PFSK-1 (cell line): ENCODE measurements at regions not wholly inside any gene's neighbourhood (a gene's known extent, or its start where the extent isn't known, plus 50 kb on each side); places are given as distances from the start of the nearest gene placed in this dataset.

Experiments used
- FOXP2 ChIP-seq: optimal IDR thresholded peaks from 2 replicates; pipeline ENCODE3; 2011; ENCODE audit warnings: borderline replicate concordance, control low read depth, inconsistent platforms; ENCODE audit not compliant: insufficient read depth; ENCODE audit errors: extremely low read length, extremely low read depth
- POLR2AphosphoS5 ChIP-seq: IDR thresholded peaks from 2 replicates; pipeline ENCODE4 v1.6.1; 2012; ENCODE audit warnings: low read depth, mild to moderate bottlenecking, control low read depth, low read length, moderate library complexity
- SIN3A ChIP-seq: IDR thresholded peaks from 2 replicates; pipeline ENCODE4 v1.6.1; 2012; ENCODE audit warnings: mild to moderate bottlenecking, low read length, moderate library complexity, borderline replicate concordance; ENCODE audit not compliant: insufficient read depth
- TAF1 ChIP-seq: IDR thresholded peaks from 2 replicates; pipeline ENCODE4 v1.6.1; 2012; ENCODE audit warnings: low read length, control low read depth, borderline replicate concordance; ENCODE audit not compliant: insufficient read depth
- TF ChIP-seq, protein P1 (sequence below), 2 experiments: IDR thresholded peaks; 2 replicates each; pipeline versions ENCODE4 v1.6.1 to v1.8.0; 2011 to 2012; ENCODE audit warnings: low read depth in 2 of 2, low read length in 2 of 2, control low read depth in 1 of 2, inconsistent platforms in 1 of 2, mild to moderate bottlenecking in 1 of 2, moderate library complexity in 1 of 2; ENCODE audit not compliant: insufficient read depth in 1 of 2

- no peak for TF ChIP-seq TAF1
- TF ChIP-seq FOXP2: no peak
- TF ChIP-seq POLR2AphosphoS5: no peak
- TF ChIP-seq, protein P1, sequence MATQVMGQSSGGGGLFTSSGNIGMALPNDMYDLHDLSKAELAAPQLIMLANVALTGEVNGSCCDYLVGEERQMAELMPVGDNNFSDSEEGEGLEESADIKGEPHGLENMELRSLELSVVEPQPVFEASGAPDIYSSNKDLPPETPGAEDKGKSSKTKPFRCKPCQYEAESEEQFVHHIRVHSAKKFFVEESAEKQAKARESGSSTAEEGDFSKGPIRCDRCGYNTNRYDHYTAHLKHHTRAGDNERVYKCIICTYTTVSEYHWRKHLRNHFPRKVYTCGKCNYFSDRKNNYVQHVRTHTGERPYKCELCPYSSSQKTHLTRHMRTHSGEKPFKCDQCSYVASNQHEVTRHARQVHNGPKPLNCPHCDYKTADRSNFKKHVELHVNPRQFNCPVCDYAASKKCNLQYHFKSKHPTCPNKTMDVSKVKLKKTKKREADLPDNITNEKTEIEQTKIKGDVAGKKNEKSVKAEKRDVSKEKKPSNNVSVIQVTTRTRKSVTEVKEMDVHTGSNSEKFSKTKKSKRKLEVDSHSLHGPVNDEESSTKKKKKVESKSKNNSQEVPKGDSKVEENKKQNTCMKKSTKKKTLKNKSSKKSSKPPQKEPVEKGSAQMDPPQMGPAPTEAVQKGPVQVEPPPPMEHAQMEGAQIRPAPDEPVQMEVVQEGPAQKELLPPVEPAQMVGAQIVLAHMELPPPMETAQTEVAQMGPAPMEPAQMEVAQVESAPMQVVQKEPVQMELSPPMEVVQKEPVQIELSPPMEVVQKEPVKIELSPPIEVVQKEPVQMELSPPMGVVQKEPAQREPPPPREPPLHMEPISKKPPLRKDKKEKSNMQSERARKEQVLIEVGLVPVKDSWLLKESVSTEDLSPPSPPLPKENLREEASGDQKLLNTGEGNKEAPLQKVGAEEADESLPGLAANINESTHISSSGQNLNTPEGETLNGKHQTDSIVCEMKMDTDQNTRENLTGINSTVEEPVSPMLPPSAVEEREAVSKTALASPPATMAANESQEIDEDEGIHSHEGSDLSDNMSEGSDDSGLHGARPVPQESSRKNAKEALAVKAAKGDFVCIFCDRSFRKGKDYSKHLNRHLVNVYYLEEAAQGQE (IDR thresholded peaks at IDR 0.05; ENCODE audit: insufficient read depth in 1 of 2, low read depth in 2 of 2, low read length in 2 of 2): no peak
- TF ChIP-seq SIN3A: no peak
These were observed 91.3 kb upstream of the COPS8 start for GRCh38 chr2:236994361-236994760.

GRCh38 chr2:236997069-236997715, 88.5 kb upstream of the COPS8 start:
- no peak for TF ChIP-seq FOXP2
- no peak for TF ChIP-seq TAF1
- no peak for TF ChIP-seq POLR2AphosphoS5
- TF ChIP-seq, protein P1 (IDR thresholded peaks at IDR 0.05; ENCODE audit: insufficient read depth in 1 of 2, low read depth in 2 of 2, low read length in 2 of 2): no peak
- no peak for TF ChIP-seq SIN3A

DNA sequence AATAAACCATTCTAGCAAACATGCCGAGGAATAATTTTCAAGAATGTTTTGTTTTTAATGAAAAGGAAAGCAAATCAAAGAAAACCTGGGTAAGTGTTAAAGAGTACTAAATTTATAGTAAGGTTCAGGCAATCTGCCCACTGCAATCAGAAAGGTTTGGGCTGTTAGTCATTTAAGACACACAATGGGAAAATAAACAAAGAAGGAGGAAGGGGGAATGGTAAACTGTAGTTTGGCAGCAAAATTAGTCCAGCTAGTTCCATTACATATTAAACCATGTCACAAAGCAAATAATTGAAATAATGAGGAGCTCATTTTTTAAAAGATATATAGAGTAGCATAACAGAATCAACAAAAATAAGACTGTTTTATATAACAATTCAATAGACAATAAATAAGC, 87.5 kb upstream of the COPS8 start:
- TF ChIP-seq SIN3A: no peak
- TF ChIP-seq, protein P1 (IDR thresholded peaks at IDR 0.05; ENCODE audit: insufficient read depth in 1 of 2, low read depth in 2 of 2, low read length in 2 of 2): no peak
- no peak for TF ChIP-seq POLR2AphosphoS5
- TF ChIP-seq FOXP2: no peak
- no peak for TF ChIP-seq TAF1

DNA sequence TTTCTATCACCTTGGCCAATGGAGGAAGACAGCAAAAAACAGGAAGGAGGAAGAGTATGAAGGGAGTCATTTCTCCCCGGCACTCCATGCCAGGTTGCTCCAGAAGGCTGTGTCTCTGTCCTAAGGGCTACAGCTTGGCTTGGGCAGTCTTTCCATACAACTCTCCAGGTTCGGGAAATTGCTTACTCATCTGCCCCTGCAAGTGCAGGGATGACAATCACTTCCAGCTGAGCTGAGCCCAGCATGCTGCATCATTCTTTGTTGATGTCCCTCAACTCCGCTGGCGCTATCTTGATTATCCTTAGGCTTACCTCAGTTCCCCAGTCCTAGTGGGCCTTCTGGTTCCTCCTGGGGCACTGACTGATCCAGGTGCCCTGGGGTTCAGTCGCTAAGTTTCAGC, 86.9 kb upstream of the COPS8 start:
- TF ChIP-seq FOXP2: no peak
- TF ChIP-seq TAF1: no peak
- TF ChIP-seq, protein P1 (IDR thresholded peaks at IDR 0.05; ENCODE audit: insufficient read depth in 1 of 2, low read depth in 2 of 2, low read length in 2 of 2): no peak

DNA sequence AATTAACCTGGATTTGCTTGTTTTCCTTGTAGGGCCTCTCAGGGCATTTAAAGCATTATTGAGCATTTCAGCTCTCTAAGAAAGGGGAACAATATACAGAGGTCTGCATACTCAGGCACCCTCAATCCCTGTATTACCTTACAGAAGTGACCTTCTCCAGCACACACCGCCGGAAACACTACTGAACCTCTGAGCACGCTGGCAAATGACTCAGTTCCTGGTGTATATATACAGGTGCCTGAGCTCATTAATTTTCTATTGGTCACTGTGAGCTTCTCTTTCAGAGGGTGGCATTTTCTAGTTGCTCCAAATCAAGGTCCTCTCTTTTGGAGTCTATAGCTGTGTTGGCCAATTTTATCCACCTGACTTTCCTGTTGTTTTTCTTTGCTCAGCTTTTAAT, 85.2 kb upstream of the COPS8 start:
- TF ChIP-seq TAF1 (no peak), FOXP2 (no peak), POLR2AphosphoS5 (no peak), SIN3A (no peak)
- TF ChIP-seq, protein P1 (IDR thresholded peaks at IDR 0.05; ENCODE audit: insufficient read depth in 1 of 2, low read depth in 2 of 2, low read length in 2 of 2): no peak
